ENCODE measurements at regions not wholly inside any gene's neighbourhood (a gene's known extent, or its start where the extent isn't known, plus 50 kb on each side); places are given as distances from the start of the nearest gene placed in this dataset.
"Not testable (repeated sequence)": the region's sequence is repeated elsewhere in the genome, so short reads cannot be mapped to it uniquely, and the experiment has no call there.

- Histone ChIP-seq H3K9ac (ENCODE audit: insufficient read depth, low read length, poor library complexity, severe bottlenecking) (no peak overlapping the region), H3K9me3 (replicated peaks in 1 of 2; ENCODE audit: control insufficient read depth in 1 of 2, insufficient read depth in 1 of 2, low read length in 2 of 2) (no peaks in the 10 kb centered on the region), H3K79me2 (ENCODE audit: insufficient read depth, low read length) (no peaks in the 10 kb centered on the region), H3K4me2 (replicated peaks; ENCODE audit: extremely low read depth, low read length, poor library complexity, severe bottlenecking) (no peak overlapping the region), H3K27me3 (ENCODE audit: control insufficient read depth in 2 of 2, insufficient read depth in 2 of 2, low read length in 2 of 2) (no peaks in the 10 kb centered on the region), H2AFZ (ENCODE audit: insufficient read depth, low read depth, low read length, poor library complexity, severe bottlenecking) (no peak overlapping the region), H3K27ac (ENCODE audit: low read depth in 1 of 2, low read length in 2 of 2) (no peak overlapping the region), H3K4me3 (replicated peaks in 1 of 3; ENCODE audit: low read depth in 2 of 3, low read length in 3 of 3) (no peak overlapping the region), H3K36me3 (replicated peaks in 1 of 2; ENCODE audit: control insufficient read depth in 1 of 2, insufficient read depth in 2 of 2, low read length in 2 of 2) (no peaks in the 10 kb centered on the region), H3K4me1 (ENCODE audit: control insufficient read depth in 1 of 2, insufficient read depth in 2 of 2, low read length in 2 of 2) (no peaks in the 10 kb centered on the region), H4K20me1 (ENCODE audit: insufficient read depth, low read length) (no peaks in the 10 kb centered on the region)
- Mint-ChIP-seq H3K27me3 (ENCODE audit: low read depth in 3 of 3) (no peaks in the 10 kb centered on the region), H3K27ac (no peak overlapping the region), H3K4me3 (no peak overlapping the region), H3K36me3 (no peaks in the 10 kb centered on the region), H3K9me3 (peaks cover 0 to 2% (median 0%) of the 10 kb centered on the region in 7 donors), H3K4me1 (no peaks in the 10 kb centered on the region)
- no peak for TF ChIP-seq CTCF (IDR thresholded peaks at IDR 0.05)
- no peak for DNase-seq
- intact Hi-C loops (cut with micrococcal nuclease): no loop called here
- WGBS (ENCODE audit: insufficient coverage): 81% methylated on average over 5 of the region's 5 CpGs
These were observed 164.7 kb downstream of the GOLGA6L6 start for GRCh38 chr15:20376872-20377271.

- H3K36me3 Mint-ChIP-seq; H3K27me3 ChIP-seq (ENCODE audit: control insufficient read depth in 2 of 2, insufficient read depth in 2 of 2, low read length in 2 of 2); H3K27ac ChIP-seq (ENCODE audit: low read depth in 1 of 2, low read length in 2 of 2); H3K4me3 Mint-ChIP-seq; H3K9me3 Mint-ChIP-seq; H3K4me2 ChIP-seq (replicated peaks; ENCODE audit: extremely low read depth, low read length, poor library complexity, severe bottlenecking); DNase-seq; H3K27me3 Mint-ChIP-seq (ENCODE audit: low read depth in 3 of 3); H2AFZ ChIP-seq (ENCODE audit: insufficient read depth, low read depth, low read length, poor library complexity, severe bottlenecking); H3K4me1 Mint-ChIP-seq; H3K79me2 ChIP-seq (ENCODE audit: insufficient read depth, low read length); H3K9me3 ChIP-seq (replicated peaks in 1 of 2; ENCODE audit: control insufficient read depth in 1 of 2, insufficient read depth in 1 of 2, low read length in 2 of 2); H3K9ac ChIP-seq (ENCODE audit: insufficient read depth, low read length, poor library complexity, severe bottlenecking); H4K20me1 ChIP-seq (ENCODE audit: insufficient read depth, low read length); H3K4me3 ChIP-seq (replicated peaks in 1 of 3; ENCODE audit: low read depth in 2 of 3, low read length in 3 of 3); H3K4me1 ChIP-seq (ENCODE audit: control insufficient read depth in 1 of 2, insufficient read depth in 2 of 2, low read length in 2 of 2); intact Hi-C loops (cut with micrococcal nuclease); H3K27ac Mint-ChIP-seq; H3K36me3 ChIP-seq (replicated peaks in 1 of 2; ENCODE audit: control insufficient read depth in 1 of 2, insufficient read depth in 2 of 2, low read length in 2 of 2): not testable (repeated sequence)
These were observed 169.2 kb downstream of the GOLGA6L6 start for GRCh38 chr15:20372416-20372815.

All from CD14-positive monocyte (primary cell).